ENCODE measurements at regions not wholly inside any gene's neighbourhood (a gene's known extent, or its start where the extent isn't known, plus 50 kb on each side); places are given as distances from the start of the nearest gene placed in this dataset.

DNA sequence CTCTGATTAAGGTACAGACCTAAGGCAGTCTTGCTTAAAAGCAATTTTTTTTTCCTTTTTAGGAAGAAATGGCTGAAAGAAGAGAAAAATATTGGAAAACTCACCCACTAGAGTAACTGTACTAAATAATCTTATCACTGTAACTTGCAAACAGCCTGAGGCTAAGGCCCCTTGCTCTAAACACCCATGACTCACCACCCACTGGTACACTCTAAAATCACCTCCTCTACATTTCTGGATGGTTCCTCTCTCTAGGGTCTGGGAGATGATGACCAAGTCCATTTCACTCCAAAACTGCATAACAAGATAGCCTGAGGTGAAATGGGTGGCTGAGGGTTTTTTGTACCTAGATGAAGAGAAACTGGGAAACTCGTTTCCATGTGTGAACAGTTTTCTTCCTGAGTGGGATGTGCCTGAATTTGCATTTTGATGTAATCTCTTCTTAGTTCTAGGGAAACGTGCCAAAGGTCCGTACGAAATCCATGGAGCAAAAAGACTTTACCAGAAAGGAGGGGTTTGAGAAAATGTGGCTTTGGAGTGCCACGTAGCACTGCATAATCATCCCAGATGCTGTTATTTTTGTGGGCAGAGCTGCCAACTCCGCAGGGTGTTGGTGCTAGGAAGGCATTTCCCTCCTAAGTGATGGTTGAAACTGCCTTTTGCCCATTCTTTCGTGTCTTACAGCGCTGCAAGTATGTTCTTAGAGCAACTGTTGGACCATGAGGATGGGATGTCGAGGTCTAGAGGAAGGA, 113.5 kb upstream of the C10orf90 start:
- DNase-seq, result no peak
- no peak for ATAC-seq

DNA sequence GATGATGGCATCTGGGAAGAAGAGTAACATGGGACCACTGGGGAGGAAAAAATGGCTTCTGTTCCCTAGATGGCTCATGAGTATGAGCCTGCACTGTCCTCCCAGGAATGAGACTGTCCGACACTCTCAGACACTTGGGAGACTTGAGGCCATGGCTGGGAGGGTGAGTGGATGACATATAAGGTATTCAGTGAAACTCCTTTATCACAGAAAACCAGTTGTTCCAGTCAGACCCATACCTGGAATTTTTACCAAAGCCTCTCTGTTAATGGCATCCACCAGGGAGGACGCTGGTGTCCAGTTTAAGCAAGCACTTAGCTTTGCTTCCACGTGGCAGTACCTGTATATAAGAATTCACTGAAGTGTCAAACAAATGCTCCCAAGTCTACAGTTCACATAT, 116.7 kb upstream of the C10orf90 start:
- DNase-seq (no peak), ATAC-seq (no peak)

DNA sequence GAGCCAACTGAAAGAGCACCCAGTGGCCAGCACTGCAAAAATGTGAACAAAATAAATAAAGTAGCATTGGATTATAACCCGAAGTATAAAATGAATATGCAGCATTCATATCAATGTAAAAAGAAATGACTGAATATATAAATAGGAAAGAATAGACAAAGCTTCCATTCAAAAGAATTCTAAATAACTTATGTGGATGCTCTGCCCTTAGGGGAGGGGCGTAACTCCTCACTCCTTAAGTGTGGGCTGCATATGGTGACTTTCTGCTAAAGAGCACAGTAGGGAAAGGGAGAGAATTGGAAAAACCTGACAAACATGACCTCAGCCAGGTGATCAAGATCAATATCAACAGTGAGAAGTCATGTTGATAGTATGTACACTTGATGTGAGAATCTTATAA, 109.9 kb upstream of the DOCK1 start:
- DNase-seq (no peak), ATAC-seq (no peak)

DNA sequence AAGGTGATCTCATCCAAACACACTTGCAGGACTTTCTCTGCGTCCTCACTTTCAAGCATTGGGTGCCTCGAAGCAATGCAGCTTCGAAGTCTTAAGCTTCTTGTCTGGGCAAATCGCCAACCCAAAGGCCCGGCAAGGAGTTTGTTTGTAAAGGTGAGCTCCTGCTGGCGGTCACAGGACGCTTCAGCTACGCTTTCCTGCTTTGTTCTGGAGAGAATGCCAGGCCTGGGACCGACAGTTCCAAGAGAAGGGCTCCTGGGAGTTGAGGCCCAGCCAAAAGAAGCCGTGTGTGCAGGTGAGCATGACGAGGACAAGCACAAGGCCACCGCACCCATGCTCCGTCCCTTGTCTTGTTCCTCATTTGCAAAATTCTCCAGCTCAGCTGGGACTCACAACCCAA, 106.6 kb upstream of the DOCK1 start:
- no peak for ATAC-seq
- no peak for DNase-seq

DNA sequence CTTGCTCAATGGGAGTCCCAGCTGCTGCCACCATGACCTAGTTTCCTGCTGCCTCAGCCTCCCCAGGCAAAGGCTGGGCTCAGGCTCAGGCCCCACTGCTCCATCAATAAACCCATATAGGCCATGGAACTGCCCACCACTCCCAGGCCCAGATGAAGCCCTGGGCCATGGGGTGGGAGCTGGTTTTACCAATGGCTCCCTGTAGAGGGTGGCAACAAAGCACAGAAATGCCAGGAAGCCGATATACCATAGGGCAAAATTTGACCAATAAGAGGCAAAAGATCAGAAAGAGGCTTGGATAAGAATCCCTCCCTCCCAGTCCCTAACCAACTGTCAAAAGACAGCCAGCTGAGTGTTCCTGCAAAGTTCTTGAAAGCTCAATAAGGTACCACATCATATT, 101.8 kb upstream of the DOCK1 start:
- ATAC-seq, result no peak

DNA sequence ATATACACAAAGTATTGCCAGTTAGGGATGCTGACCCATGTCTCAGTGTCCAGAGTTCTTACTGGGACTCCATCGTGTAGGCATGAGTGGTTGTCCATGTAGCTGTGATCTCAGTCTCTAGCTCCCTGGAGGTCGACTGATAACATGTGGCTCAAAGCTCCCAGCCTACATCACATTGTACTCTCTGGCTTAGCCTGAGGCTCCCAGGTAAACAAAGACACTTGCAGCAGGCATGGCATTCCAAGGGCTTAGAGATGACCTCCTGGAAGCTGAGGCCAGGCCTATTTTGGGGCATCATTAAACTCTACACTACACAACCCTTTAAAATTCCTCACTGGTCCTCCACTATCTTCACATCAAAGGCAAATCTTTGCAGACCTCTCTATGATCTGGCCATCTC, 100.8 kb upstream of the DOCK1 start:
- DNase-seq, result no peak
- ATAC-seq, result no peak

More for the DNA sequence above, 101.8 kb upstream of the DOCK1 start:
- no peak for DNase-seq

DNA sequence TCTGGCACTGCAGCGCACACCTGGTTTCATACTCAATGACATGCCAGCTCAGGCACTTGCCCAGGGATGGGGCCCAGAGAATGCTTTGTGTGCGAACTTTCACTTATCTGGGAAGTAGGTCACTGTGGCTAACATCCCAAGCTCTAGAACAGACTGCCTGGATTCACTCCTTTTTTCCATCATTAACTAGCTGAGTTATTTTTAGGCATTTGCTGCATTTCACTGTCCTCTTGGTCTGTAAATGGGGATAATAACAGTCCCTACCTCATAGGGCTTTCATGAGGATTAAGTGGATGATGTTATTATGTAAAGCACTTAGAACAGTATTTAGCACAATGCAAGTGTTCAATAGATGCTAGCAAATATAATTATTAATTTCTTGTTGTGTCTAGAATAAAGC, 98.7 kb upstream of the DOCK1 start:
- DNase-seq, result no peak
- no peak for ATAC-seq

DNA sequence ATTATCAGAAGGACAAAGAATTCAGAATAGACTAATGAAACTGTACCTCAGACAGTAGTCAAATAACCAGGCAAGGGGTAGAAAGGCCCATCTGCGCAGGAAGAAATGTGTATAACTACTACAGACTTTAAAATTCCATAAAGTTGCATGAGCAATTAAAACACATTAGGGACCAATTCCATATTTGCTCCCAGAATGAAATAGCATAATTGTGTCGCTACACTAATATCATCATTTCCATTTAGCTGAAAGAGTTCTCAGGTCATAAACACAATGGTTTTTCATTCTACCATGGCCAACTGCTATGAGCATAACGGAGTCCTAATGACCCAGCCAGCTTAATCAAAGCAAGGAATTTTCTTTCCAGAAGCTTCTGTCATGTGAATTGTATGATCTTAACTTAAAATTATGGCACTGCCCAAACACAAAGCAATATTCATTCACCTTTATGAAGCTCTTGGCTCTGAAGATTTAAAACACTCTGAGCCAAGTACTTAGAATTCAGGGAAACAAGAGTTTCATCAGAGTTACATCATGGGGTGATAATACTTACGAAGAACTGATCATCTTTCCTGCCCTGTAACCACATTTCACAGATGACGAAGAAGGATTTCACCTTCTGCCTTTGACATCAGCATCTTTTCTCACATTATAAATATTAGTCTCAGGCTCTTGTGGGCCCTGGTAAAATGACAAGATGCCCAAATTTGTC, 98.1 kb upstream of the DOCK1 start:
- DNase-seq (no peak), ATAC-seq (no peak)

DNA sequence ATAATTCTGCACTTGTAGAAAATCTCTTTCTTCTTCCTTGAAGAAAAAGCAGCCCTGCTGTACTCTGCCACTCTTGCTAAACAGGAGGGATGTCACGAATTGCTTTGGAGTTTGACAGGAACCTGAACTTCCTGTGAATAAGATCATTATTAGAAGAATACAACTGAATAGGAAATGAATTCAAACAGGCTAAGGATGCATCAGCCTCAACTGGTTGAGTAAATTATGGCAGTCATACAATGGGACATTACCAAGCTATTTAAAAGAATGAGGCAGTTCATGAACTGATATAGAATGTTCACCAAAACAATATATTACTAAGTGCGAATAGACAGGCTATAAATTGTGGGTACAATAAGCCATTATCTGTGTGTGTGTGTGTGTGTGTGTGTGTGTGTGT, 97.1 kb upstream of the DOCK1 start:
- ATAC-seq (no peak), DNase-seq (no peak)

DNA sequence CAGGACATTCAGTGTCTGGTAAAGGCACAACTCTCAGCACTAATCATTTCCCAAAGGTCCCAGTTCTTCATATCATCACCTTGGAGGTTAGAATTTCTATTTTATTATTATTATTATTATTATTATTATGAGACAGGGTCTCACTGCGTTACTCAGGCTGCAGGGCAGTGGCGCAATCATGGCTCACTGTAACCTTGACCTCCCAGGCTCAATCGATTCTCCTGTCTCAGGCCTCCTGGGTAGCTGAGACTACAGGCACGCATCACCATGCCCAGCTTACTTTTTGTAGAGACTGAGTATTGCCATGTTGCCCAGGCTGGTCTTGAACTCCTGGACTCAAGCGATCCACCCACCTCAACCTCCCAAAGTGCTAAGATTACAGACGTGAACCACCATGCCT, 91.8 kb upstream of the DOCK1 start:
- ATAC-seq, result no peak

DNA sequence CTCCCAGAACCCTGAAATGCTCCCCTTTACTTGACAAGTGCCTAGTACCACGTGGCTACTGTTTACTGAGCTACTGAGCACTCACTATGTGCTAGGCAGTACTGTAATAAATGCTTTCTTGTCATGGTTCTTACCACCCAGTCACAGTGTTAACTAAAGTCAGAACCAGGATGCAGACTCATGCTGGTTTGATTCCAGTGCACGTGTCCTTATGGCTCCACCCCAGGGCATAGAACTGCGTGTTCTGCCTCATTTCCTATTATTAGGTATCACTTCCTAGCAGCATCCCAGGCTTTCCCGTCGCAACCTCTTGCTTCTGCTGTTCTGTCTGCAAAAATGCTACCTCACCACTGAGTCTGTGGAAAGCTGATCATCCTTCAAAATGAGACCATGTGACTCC, 71.7 kb upstream of the DOCK1 start:
- ATAC-seq (no peak), DNase-seq (no peak)

More for the DNA sequence above, 91.8 kb upstream of the DOCK1 start:
- no peak for DNase-seq

DNA sequence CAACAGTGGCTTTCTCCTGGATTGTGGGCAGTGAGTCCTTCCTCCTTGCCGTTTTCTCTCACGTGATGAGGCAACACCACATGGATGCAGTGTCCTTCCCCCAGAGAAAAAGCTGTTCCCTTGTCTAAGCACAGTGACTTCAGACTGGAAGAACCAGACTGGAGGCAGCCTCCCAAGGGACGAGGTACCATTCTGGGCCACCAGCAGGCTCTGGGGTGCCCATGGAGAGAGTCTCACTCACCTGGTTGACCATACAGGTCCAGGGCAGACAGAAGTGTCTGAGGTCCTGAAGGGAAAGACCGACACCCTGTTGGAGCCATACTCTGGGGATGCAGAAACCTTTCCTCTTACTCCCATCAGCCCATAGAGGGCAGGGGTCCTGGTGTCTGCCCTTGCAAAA, 69.2 kb upstream of the DOCK1 start:
- no peak for ATAC-seq
- no peak for DNase-seq

DNA sequence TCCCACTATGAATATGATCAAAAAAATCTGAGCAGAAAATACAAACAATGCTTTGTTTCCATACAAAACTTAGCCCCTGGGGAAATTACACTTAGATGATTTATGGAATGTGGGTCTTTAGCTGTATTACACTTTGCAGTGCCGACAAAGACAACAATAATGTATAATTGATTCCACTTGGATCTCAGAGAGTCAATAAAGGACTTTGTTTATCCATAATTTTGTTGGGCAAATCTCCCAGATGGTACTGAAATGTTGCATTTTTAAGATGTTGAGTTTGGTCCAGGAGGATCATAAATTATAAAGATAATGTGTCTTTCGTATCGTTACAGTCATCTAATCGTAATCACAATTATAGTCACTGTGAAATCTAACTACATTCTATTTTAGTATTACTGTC, 66.9 kb upstream of the DOCK1 start:
- DNase-seq, result no peak
- ATAC-seq, result no peak

DNA sequence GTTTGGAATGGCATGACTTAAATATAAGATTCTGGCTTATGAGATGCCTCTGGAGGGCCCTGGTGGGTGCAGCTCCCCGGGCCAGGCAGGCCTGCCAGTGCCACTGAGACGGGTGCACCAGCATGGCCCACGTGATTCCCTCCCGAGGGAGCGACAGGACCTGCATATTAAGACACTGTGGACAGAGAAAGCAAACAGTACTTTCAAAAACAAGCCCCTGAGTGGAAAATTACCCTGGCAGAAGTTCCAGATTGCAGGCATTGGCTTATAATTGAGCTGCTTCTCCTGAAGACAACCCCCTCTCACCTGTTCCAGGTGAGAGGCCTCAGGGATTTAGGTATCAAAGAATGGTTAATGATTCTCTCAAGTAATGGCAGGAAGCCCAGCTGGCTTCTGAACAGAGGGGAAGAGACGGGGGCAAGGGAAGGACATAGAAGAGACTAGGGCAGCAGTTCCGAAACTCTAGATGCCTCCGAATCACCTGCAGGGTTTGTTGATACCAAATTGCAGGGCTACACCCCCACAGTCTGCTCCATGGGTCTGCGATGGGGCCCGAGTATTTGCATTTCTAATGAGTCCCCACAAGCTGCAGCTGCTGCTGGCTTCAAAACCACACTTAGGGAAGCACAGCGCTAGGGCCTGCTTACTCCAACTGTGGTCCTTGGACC, 66.0 kb upstream of the DOCK1 start:
- no peak for ATAC-seq
- no peak for DNase-seq

DNA sequence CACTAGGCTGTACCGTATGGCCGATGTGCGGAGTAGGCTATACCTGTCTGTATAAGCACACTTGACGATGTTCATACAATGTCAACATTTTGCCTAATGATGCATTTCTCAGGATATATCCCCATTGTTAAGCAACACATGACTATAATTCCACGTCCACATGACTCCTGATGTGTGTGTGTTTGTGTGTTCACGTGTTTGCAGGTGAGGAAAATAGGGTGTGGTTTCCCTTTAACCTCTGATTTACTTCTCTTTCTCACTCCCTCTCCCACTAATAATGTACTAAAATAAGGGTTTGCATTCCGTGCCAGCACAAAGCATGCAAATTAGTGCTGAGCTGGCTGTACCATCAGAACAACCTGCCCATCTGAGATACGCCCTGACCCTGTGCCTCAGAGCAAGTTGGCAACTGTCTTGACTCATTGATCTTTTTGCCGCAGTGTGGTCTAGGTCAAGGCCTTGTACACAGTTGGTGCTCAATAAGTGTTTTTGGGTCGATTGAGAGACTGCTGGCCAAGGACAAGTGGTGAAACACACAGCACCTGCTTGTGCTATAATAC, 64.6 kb upstream of the DOCK1 start:
- no peak for DNase-seq
- no peak for ATAC-seq

DNA sequence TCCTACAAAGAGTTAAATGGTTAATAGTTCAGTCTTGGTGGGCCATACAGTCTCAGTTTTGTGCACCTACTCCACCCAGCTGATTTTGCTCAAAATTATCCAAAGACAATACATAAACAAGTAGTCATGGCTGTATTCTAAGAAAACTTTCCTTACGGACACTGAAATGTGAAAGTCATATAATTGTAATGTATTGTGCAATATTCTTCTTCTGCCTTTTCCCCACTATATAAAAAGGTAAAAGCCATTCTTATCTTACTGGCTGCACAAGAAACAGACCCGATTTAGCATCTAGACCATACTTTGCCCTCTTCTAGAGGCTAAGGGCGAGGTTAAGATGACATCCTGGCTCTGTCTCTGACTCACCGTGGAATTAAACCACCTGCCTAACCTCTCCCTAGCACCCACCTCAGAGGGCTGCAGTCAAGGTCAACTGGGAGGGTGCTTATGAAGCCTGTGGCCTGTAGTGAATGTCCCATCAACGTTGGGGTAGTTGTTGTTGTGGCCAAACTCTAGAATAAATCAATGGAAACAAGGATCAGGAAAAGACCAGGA, 63.8 kb upstream of the DOCK1 start:
- DNase-seq, result no peak
- no peak for ATAC-seq

DNA sequence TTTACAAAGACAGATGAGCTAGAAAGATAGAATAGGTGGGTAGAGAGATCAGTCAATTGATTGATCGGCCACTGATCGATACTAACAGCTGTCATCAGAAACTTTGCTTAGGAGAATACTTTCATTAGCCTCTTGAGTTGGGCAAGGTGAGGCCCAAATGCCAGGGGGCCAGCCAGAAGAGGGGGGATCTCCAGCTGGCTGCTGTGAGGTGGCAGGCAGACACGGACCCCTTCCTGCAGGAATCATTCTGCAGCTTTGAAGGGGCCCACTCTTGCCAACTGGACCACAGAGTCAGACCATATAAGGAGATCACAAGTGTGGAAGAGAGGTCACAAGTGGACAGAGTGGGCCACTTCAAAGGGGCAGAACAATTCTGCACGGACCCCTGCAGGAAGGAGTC, 62.9 kb upstream of the DOCK1 start:
- no peak for ATAC-seq

DNA sequence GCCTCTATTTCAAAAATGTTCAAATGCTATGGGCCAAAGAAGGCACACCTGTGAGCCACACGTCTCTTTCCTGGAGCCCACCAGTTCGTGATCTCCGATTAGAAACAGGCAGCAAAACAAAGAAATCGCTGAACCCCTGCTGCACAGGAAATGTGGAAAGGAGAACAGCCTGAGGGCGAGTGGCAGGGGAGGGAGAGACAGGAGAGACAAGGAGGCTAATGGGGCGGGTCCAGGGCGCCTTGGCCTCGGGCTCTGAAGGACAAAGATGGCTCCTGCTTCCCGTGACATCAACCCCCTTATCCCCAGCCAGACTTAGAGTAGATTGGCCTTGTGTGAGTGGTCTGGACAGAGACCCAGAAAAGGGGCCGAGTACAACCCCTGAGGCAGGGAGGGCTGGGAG, 62.4 kb upstream of the DOCK1 start:
- ATAC-seq (no peak), DNase-seq (no peak)

More for the DNA sequence above, 62.9 kb upstream of the DOCK1 start:
- DNase-seq, result no peak

DNA sequence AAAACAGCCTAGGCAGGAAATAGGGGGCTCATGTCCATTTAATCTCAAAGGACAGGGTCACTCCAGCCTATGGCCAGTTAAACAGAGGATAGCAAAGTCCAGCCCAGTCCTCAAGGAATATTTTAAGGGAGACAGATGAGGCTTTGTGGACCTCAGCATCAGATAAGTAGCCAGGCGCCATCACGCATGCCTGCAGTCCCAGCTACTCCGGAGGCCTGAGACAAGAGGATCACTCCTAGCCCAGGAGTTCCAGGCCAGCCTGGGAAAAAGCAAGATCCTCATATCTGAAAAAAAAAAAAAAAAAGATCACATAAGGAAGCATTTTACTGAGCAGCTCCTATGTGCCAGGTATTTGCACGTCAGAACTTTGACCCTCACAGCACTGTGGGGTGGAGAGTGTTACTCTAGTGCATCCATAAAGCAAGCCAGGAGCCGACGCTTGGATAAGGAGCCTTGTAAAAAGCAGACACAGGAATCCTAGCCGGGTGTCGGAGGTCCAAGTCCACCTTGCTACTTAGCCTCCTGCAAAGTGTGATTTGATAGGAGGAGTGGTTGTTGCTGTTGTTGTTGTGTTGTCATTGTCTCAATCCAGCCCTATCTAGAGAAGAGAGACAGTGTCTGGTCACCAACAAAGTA, 61.8 kb upstream of the DOCK1 start:
- ATAC-seq, result no peak
- DNase-seq, result no peak

DNA sequence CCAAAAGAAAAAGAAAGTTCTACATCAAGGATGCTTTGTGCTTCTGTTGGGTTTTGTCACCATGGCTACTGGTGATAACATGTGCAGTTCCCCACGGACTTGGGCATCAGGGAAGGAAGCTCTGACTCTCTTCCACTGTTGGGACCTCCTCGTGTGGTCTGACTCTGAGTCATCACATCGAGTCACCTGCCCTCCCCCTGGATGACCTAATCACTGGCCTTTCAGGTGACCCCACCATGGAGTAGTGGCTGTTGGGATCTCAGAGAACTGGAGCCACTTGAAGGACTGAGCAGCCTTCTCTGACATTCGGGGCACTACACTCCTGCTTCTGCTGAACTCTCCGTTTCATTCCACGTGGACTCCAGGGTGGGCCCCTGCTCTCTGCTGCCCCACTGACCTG, 60.8 kb upstream of the DOCK1 start:
- DNase-seq (no peak), ATAC-seq (no peak)

DNA sequence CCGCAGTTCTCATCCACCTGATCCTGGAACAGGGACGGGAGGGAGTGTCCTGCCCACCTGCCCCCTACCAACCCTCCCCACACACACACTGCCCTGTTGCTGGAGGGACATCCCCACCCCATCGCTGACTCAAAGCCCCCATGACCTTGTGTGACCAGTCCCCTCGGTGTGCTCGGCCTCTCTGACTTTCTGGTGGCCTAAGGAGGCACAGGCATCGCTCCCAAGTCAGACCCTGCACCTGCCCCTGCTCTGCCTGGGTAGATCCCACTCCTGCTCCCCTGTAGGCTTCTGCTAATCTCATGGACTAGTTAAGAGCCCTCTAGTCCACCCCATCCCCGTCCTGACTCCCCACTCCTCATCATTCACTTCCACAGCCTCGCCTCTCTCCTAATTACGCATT, 58.8 kb upstream of the DOCK1 start:
- ATAC-seq (no peak), DNase-seq (no peak)

DNA sequence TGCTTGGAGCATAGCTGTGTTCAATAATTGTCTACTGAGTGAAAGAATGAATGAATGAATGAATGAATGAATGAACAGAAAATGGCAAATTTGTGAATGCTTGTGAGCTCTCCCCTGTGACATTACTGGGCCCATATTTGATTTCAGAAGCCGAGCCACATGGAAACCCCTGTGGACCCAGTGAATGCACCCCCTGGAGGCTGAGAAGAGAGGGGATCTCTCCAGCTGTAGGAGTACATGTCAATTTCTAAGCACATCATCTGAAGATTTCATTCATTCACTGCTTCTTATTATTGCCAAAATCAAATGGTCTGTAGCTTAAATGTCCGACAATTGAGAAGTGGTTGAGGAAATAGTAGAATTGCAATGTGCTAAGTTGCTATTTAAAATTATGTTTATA, 58.3 kb upstream of the DOCK1 start:
- DNase-seq (no peak), ATAC-seq (no peak)

All from stimulated activated naive CD8-positive, alpha-beta T cell treated with anti-CD3 and anti-CD28 coated beads, Interleukin-15, Interleukin-2, amounts not matched to agents 100 U/mL and 50 U/mL, for 24 hours (primary cell).